C1 segment of cervical spinal cord (tissue), 14 donors: ENCODE measurements at regions not wholly inside any gene's neighbourhood (a gene's known extent, or its start where the extent isn't known, plus 50 kb on each side); places are given as distances from the start of the nearest gene placed in this dataset.
"Not testable (repeated sequence)": the region's sequence is repeated elsewhere in the genome, so short reads cannot be mapped to it uniquely, and the experiment has no call there.

Experiments
- DNase-seq, 14 donors: peaks; one replicate each; lab custom pipeline; 2025; lab: John Stamatoyannopoulos, UW

GRCh38 chr5:39760385-39761198 is 335.8 kb upstream of the DAB2 start:
- no peak for DNase-seq

DNA sequence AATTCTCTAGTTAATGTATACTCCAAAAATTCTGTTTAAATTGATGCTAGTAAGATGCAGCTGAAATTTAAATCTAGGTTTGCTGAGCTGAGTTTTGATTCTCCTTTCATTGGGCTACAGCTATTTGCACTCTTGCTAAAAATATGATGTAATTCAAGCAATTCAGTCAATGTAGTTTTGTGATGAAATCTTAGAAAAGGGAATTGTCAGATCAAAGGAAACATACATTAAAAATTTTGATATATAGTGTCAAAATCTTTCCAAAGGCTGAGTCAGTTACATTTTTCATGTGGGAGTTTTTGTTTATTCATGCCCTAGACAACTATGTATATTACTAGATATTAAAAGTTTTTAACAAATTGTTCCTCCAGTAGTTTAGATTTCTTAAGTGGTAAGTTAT is 334.9 kb upstream of the DAB2 start:
- no peak for DNase-seq

GRCh38 chr5:39758426-39758825 is 333.6 kb upstream of the DAB2 start:
- DNase-seq: no peak

- DNase-seq: no peak
Observed at GRCh38 chr5:39757131-39757530, 332.4 kb upstream of the DAB2 start.

- DNase-seq: no peak
Observed at GRCh38 chr5:39755986-39756385, 331.2 kb upstream of the DAB2 start.

GRCh38 chr5:39755452-39755851 is 330.7 kb upstream of the DAB2 start:
- no peak for DNase-seq

GRCh38 chr5:39753747-39754146 is 329.0 kb upstream of the DAB2 start:
- DNase-seq: not testable (repeated sequence)

GRCh38 chr5:39750661-39751060 is 325.9 kb upstream of the DAB2 start:
- DNase-seq: no peak

- no peak for DNase-seq
Observed at GRCh38 chr5:39742916-39743315, 318.1 kb upstream of the DAB2 start.

DNA sequence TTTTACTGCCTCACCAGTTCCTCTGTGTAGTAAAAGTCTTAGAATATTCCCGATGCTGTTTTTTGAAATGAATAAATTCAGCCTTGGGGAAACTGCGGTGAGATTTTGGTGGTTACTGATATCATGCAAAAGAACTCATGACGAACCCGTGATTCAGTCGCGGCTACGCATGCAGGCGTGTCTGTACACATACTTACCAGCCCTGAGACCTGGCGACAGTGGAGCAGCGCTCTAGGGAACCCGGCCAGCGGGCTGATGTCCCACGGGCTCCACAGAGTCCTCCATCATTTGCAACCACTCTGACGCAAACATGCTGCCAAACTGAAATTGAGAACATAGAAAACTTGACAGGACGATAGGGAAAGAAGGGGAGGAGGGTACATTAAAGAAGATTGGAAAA is 315.6 kb upstream of the DAB2 start:
- DNase-seq: no peak

DNA sequence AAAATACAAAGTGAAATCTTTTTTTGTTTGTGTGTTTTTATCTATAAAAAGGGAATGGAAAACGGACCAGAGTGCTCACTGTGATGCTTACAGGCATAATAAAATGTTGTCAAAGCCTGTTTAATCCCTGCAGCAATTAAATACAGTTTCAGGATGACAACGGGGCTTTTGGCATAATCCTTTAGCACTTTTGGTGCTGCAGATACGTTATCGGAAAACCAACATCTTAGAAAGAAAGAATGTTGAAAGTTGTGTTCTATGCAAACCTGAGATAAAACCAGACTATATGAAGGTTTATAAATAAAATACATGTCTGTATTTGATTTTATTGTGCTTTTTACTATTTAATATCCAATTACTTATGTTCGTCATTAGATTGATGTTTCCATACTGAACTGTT is 307.4 kb upstream of the DAB2 start:
- no peak for DNase-seq

GRCh38 chr5:39730699-39731098 is 305.9 kb upstream of the DAB2 start:
- no peak for DNase-seq

GRCh38 chr5:39730006-39730405 is 305.2 kb upstream of the DAB2 start:
- no peak for DNase-seq

- DNase-seq: no peak
Observed at GRCh38 chr5:39726467-39726866, 301.7 kb upstream of the DAB2 start.

DNA sequence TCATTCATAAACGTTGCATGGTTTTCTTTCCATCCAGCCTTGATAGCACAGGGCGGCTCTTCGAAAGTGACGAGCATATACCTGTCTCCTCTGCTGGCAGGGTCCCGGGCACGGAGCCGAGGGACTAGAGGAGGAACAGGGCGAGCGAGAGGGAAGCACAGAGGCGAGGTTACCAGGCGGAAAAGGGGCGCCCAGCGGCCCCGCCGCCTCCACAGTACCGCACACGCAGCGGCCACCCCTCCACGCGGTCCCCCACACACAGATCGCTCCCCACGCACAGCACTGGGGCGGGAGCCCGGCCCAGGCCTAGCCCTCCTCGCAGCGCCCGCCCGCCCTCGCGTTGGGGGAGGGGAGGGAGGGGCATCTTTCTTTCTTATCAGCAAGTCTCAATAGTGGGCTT is 296.6 kb upstream of the DAB2 start:
- DNase-seq: no peak

DNA sequence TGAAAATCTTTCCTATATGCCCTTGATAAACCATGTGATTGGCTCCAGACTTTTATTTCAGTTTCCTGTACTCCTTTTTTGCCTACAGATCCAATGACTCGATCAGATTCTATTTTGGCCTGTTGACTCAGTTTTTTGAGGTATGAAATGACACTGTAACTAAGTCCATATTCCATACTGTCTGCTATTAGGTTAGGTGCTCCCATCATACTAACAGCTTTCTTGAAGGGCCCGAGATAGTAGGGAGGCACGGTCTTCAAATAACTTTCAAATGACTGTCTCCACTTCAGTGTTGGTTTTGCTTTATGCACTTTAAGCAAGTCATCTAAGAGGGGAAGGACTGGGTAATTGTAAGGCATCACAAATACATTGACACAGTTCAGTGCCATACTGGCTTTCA is 295.4 kb upstream of the DAB2 start:
- no peak for DNase-seq

DNA sequence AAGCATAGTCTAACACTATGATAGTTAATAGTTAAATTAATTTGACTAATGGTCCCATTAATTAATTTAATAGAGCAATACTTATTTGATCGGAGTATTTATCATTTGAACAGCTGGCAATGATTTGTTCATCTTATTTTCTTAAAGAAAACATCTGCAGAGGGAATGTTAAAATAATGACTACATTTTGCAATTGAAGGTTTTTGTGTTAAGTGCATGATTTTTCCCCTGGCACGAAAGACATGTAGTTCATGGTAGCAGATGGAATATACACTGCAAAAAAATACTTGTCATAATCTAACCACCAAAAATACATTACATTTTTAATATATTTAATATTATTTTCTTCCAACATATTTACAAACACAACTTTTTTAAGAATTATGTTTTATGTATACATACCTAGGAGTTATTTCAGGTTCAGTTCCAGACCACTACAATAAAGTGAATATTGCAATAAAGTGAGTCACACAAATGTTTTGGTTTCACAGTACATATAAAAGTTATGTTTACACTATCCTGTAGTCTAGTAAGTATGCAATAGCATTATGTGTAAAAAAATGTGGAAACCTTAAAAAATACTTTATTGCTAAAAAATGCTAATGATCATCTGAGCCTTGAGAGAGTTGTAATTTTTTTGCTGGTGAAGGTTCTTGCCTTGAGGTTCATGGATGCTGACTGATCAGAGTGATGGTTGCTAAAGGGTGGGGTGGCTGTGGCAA is 292.6 kb upstream of the DAB2 start:
- DNase-seq: no peak

GRCh38 chr5:39716532-39717028 is 291.8 kb upstream of the DAB2 start:
- no peak for DNase-seq

DNA sequence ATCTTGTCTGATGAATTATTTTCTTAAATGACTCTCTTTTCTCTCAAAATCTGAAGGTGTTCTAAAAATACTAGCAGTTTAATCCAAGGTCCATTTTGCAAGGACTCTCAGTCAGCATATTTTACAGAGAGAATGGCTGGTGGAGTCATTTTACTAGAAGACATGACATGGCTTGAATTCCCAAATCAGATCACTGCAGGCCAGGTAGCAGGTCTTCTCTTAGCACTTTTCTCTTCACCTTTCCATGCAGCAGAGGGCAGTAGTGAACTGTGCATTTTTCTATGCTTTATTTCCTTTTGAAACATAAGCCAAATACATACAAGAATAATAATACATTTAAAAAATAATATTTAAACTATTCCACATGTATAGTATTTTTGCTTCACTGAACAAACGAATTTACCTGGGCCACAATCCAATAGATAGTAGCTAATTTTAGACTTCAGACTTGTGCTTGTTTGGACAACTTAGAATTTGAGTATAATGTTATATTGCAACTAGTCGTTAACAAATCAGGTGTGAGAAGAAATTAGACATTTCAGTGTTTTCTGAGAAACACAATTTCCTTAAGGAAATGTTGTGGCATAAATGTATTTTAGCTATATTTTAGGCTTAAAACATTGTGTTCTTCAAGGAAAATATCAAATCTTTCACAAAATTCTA is 289.4 kb upstream of the DAB2 start:
- DNase-seq: no peak

DNA sequence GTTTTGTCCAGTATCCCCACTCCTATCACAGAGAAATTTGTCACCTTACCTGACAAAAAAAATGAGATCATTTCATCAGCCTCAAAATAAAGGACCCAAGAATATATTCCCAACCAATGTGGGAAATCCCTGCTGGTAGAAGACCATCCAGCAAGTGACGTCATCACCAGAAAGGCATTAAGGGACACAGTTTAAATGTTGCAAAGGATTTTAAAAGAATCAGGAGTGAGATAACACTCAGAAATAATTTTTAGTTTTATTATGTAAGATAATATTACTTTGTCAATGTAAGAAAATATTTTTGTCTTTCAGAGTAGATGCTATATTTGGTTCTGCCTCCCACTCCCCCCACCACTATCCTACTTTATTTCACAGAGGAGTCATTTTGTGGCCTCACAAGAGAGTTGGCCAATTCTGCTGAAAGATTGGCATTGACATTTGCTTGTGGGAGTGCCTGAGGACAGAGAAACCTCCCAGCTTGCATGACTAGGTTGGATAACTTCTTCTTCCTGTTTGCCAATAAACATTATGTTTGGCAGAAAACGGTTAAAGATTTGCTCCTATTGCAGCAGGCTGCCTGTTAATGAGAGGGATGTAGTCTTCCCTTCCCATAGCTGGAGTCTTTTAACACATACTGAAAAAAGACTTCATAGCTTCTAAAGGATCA is 288.6 kb upstream of the DAB2 start:
- no peak for DNase-seq

DNA sequence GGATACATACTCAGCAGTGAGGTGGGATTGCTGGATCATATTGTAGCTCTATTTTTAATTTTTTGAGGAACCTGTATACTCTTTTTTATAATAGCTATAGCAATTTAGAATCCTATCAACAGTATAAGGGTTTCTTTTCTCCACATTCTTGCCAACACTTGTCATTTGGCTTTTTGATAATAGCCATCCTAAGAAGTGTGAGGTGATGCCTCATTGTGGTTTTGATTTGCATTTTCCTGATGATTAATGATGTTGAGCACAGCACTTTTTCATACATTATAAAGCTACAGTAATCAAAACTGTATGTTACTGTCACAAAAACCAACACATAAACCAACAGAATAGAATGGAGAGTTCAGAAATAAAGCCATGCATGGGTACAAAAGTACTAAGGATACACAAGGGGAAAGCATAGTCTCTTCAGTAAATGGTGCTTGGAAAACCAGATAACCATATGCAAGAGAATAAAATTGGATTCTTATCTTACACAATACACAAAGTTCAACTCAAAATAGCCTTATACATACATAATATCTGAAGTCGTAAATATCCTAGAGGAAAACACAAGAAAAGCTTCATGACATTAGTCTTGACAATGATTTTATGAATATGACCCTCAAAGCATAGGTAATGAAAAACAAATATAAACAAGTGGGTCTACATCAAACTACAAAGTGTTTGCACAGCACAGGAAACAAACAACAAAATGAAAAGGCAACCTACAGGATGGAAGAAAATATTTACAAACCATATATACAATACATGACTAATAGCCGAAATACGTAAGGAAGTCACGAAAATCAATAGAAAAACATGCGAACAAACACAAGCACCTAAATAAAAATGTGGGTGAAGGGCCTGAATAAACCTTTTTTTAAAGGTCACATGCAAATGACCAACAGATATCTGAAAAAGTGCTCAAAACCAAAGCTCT is 287.8 kb upstream of the DAB2 start:
- DNase-seq: no peak
